ENCODE measurements at regions not wholly inside any gene's neighbourhood (a gene's known extent, or its start where the extent isn't known, plus 50 kb on each side); places are given as distances from the start of the nearest gene placed in this dataset.
A peak's percentile ranks its signal among the peaks of the same experiment; 100 is the strongest.

- Histone ChIP-seq H3K9me3 (ENCODE audit: low read depth, low read length) (no peaks in the 10 kb centered on the region), H3K36me3 (ENCODE audit: insufficient read depth, low read length) (no peaks in the 10 kb centered on the region), H3K4me2 (ENCODE audit: insufficient read depth, low read length) (peak overlapping the region; percentile 31), H3K27me3 (ENCODE audit: insufficient read depth, low read length) (no peaks in the 10 kb centered on the region), H3K4me3 (ENCODE audit: insufficient read depth, low read length) (no peak overlapping the region), H3K4me1 (ENCODE audit: insufficient read depth, low read length) (peaks cover 57% of the 10 kb centered on the region), H3K27ac (ENCODE audit: low read depth, low read length) (peak overlapping the region; percentile 75), H2AFZ (ENCODE audit: low read length) (no peak overlapping the region), H4K20me1 (ENCODE audit: insufficient read depth, low read length) (no peaks in the 10 kb centered on the region), H3K79me2 (ENCODE audit: insufficient read depth, low read length) (no peaks in the 10 kb centered on the region)
- TF ChIP-seq, protein P1, sequence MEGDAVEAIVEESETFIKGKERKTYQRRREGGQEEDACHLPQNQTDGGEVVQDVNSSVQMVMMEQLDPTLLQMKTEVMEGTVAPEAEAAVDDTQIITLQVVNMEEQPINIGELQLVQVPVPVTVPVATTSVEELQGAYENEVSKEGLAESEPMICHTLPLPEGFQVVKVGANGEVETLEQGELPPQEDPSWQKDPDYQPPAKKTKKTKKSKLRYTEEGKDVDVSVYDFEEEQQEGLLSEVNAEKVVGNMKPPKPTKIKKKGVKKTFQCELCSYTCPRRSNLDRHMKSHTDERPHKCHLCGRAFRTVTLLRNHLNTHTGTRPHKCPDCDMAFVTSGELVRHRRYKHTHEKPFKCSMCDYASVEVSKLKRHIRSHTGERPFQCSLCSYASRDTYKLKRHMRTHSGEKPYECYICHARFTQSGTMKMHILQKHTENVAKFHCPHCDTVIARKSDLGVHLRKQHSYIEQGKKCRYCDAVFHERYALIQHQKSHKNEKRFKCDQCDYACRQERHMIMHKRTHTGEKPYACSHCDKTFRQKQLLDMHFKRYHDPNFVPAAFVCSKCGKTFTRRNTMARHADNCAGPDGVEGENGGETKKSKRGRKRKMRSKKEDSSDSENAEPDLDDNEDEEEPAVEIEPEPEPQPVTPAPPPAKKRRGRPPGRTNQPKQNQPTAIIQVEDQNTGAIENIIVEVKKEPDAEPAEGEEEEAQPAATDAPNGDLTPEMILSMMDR (IDR thresholded peaks at IDR 0.05; ENCODE audit: extremely low read depth, low read depth, low read length), result no peak
- DNase-seq (ENCODE audit: insufficient read length, low spot score, missing footprints), result no peak
These were observed 170.5 kb upstream of the FGGY start for GRCh38 chr1:59126366-59126765.

- peak overlapping the region; percentile 11 for H2AFZ ChIP-seq (ENCODE audit: low read length)
These were observed 168.6 kb upstream of the FGGY start for GRCh38 chr1:59128239-59128736.

GRCh38 chr1:59128784-59129227 lies 168.1 kb upstream of the FGGY start:
- Histone ChIP-seq H3K4me2 (ENCODE audit: insufficient read depth, low read length) (peak overlapping the region; percentile 49), H3K4me1 (ENCODE audit: insufficient read depth, low read length) (peaks cover 41% of the 10 kb centered on the region), H3K36me3 (ENCODE audit: insufficient read depth, low read length) (no peaks in the 10 kb centered on the region), H4K20me1 (ENCODE audit: insufficient read depth, low read length) (no peaks in the 10 kb centered on the region), H3K4me3 (ENCODE audit: insufficient read depth, low read length) (no peak overlapping the region), H3K27ac (ENCODE audit: low read depth, low read length) (peak overlapping the region; percentile 69), H2AFZ (ENCODE audit: low read length) (peak overlapping the region; percentile 23), H3K79me2 (ENCODE audit: insufficient read depth, low read length) (no peaks in the 10 kb centered on the region), H3K27me3 (ENCODE audit: insufficient read depth, low read length) (no peaks in the 10 kb centered on the region), H3K9me3 (ENCODE audit: low read depth, low read length) (no peaks in the 10 kb centered on the region)
- TF ChIP-seq, protein P1 (IDR thresholded peaks at IDR 0.05; ENCODE audit: extremely low read depth, low read depth, low read length), result no peak
- no peak for DNase-seq (ENCODE audit: insufficient read length, low spot score, missing footprints)

More at GRCh38 chr1:59128239-59128736, 168.6 kb upstream of the FGGY start:
- TF ChIP-seq, protein P1 (IDR thresholded peaks at IDR 0.05; ENCODE audit: extremely low read depth, low read depth, low read length), result no peak
- Histone ChIP-seq H3K4me3 (ENCODE audit: insufficient read depth, low read length) (no peak overlapping the region), H3K27ac (ENCODE audit: low read depth, low read length) (peak overlapping the region; percentile 69), H3K9me3 (ENCODE audit: low read depth, low read length) (no peaks in the 10 kb centered on the region), H3K79me2 (ENCODE audit: insufficient read depth, low read length) (no peaks in the 10 kb centered on the region), H3K4me1 (ENCODE audit: insufficient read depth, low read length) (peaks cover 46% of the 10 kb centered on the region), H3K4me2 (ENCODE audit: insufficient read depth, low read length) (peak overlapping the region; percentile 49), H3K27me3 (ENCODE audit: insufficient read depth, low read length) (no peaks in the 10 kb centered on the region), H3K36me3 (ENCODE audit: insufficient read depth, low read length) (no peaks in the 10 kb centered on the region), H4K20me1 (ENCODE audit: insufficient read depth, low read length) (no peaks in the 10 kb centered on the region)
- DNase-seq (ENCODE audit: insufficient read length, low spot score, missing footprints), result no peak

DNA sequence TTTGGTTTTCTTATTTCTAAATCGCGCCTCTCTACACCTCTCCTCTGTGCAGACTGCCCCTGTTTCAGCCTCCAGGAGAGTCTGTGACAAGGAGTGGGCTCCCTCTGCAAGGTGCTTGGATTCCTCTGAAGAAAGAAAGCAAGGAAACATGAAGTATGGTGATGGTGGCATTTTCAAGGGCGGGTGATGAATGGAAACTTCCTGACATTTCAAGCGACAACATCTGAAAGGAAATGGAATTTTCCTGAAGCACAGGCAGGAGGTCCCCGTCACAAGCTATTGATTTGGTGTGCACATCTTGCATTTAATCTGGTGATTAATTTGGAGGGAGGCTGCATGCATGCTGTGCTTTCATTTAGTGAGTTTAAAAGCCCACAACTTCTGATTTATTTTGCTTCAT lies 164.6 kb upstream of the FGGY start:
- H3K79me2 ChIP-seq (ENCODE audit: insufficient read depth, low read length), result no peaks in the 10 kb centered on the region
- H4K20me1 ChIP-seq (ENCODE audit: insufficient read depth, low read length), result no peaks in the 10 kb centered on the region
- H3K9me3 ChIP-seq (ENCODE audit: low read depth, low read length), result no peaks in the 10 kb centered on the region
- H3K27ac ChIP-seq (ENCODE audit: low read depth, low read length), result no peak overlapping the region
- peaks cover 37% of the 10 kb centered on the region for H3K4me1 ChIP-seq (ENCODE audit: insufficient read depth, low read length)
- no peaks in the 10 kb centered on the region for H3K27me3 ChIP-seq (ENCODE audit: insufficient read depth, low read length)
- no peak for DNase-seq (ENCODE audit: insufficient read length, low spot score, missing footprints)
- TF ChIP-seq, protein P1 (IDR thresholded peaks at IDR 0.05; ENCODE audit: extremely low read depth, low read depth, low read length), result no peak
- no peaks in the 10 kb centered on the region for H3K36me3 ChIP-seq (ENCODE audit: insufficient read depth, low read length)
- no peak overlapping the region for H2AFZ ChIP-seq (ENCODE audit: low read length)
- no peak overlapping the region for H3K4me2 ChIP-seq (ENCODE audit: insufficient read depth, low read length)
- H3K4me3 ChIP-seq (ENCODE audit: insufficient read depth, low read length), result no peak overlapping the region

All from osteoblast (primary cell).